Brain microvascular endothelial cell (primary cell): ENCODE measurements at regions not wholly inside any gene's neighbourhood (a gene's known extent, or its start where the extent isn't known, plus 50 kb on each side); places are given as distances from the start of the nearest gene placed in this dataset.

Experiments
- DNase-seq: peaks from one replicate; pipeline ENCODE4 v3.0.0-alpha.2; 2020
- H3K27ac ChIP-seq: fragments of 250-450 bp; sonication (Bioruptor Pico); 2 replicates; pipeline ENCODE4 v1.5.1; 2020; ENCODE audit warnings: mild to moderate bottlenecking, moderate library complexity
- H3K27me3 ChIP-seq: fragments of 250-450 bp; sonication (Bioruptor Pico); replicated peaks from 2 replicates; pipeline ENCODE4 v1.5.1; 2020; ENCODE audit warnings: mild to moderate bottlenecking
- H3K36me3 ChIP-seq: fragments of 250-450 bp; sonication (Bioruptor Pico); replicated peaks from 2 replicates; pipeline ENCODE4 v1.5.1; 2020; ENCODE audit warnings: mild to moderate bottlenecking
- H3K4me3 ChIP-seq: 2 replicates; pipeline ENCODE4 v1.5.1; 2011; ENCODE audit warnings: low read depth, mild to moderate bottlenecking, control low read depth, low read length, moderate library complexity
- CTCF ChIP-seq: IDR thresholded peaks from 2 replicates; pipeline ENCODE4 v1.5.1; 2011; ENCODE audit warnings: low read depth, mild to moderate bottlenecking, moderate library complexity, low read length, control low read depth, inconsistent platforms; ENCODE audit errors: missing control alignments
- in situ Hi-C: cut with HindIII; loops from 2 replicates; pipeline ENCODE4 v1.10.0; 2017; ENCODE audit warnings: low sequenced_read_pairs, low pct_ligation_motif_present

- in situ Hi-C loops: no loop called here
- Histone ChIP-seq H3K27me3 (no peaks in the 10 kb centered on the region), H3K4me3 (no peak overlapping the region), H3K27ac (no peak overlapping the region), H3K36me3 (no peaks in the 10 kb centered on the region)
- no peak for DNase-seq
- no peak for TF ChIP-seq CTCF
Measured at GRCh38 chr12:92292016-92292415, 146.4 kb upstream of the BTG1 start.

GRCh38 chr12:92290886-92291285, 145.2 kb upstream of the BTG1 start:
- in situ Hi-C loops: no loop called here
- no peaks in the 10 kb centered on the region for H3K27me3 ChIP-seq
- DNase-seq: no peak
- no peak overlapping the region for H3K27ac ChIP-seq
- TF ChIP-seq CTCF: no peak
- H3K36me3 ChIP-seq: no peaks in the 10 kb centered on the region
- H3K4me3 ChIP-seq: no peak overlapping the region

GRCh38 chr12:92290350-92290695, 144.7 kb upstream of the BTG1 start:
- no peaks in the 10 kb centered on the region for H3K27me3 ChIP-seq
- H3K36me3 ChIP-seq: no peaks in the 10 kb centered on the region
- no peak for TF ChIP-seq CTCF
- no peak overlapping the region for H3K4me3 ChIP-seq
- H3K27ac ChIP-seq: peak overlapping the region; percentile 65
- in situ Hi-C loops: no loop called here
- DNase-seq: no peak

GRCh38 chr12:92289629-92290349, 144.1 kb upstream of the BTG1 start:
- in situ Hi-C loops: no loop called here
- Histone ChIP-seq H3K4me3 (no peak overlapping the region), H3K27me3 (no peaks in the 10 kb centered on the region), H3K27ac (peak overlapping the region; percentile 65), H3K36me3 (no peaks in the 10 kb centered on the region)
- TF ChIP-seq CTCF: no peak
- peak; percentile 67 for DNase-seq

- H3K27me3 ChIP-seq: no peaks in the 10 kb centered on the region
- no peak for DNase-seq
- in situ Hi-C loops: no loop called here
- no peak overlapping the region for H3K4me3 ChIP-seq
- no peak overlapping the region for H3K27ac ChIP-seq
- no peak for TF ChIP-seq CTCF
- H3K36me3 ChIP-seq: no peaks in the 10 kb centered on the region
Measured at GRCh38 chr12:92288561-92288960, 142.9 kb upstream of the BTG1 start.

DNA sequence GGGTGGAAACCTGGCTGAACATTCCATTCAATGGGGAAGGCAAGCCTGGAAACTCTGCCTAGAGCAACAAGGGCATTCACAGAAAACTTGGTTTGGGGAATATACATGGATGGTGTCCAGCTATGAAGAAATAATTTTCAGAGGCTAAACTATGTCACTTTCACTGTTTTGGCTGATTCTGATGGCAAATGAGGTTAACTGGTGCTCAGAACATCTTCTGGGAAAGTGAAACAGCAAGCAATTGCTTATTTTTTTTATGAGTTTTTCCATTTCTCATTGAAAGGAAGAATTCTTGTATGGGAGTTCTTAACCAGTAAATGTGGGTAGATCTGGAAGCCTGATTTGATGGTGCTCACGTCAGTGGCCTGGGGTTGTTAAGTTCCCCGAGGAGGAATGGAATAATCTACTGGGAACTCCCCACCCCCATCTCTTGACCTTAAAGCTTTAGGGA, 132.8 kb upstream of the BTG1 start:
- in situ Hi-C loops: no loop called here
- Histone ChIP-seq H3K36me3 (no peaks in the 10 kb centered on the region), H3K27ac (no peak overlapping the region), H3K4me3 (no peak overlapping the region), H3K27me3 (no peaks in the 10 kb centered on the region)
- TF ChIP-seq CTCF: no peak
- no peak for DNase-seq
